Spleen (tissue), 11 donors: ENCODE measurements at regions not wholly inside any gene's neighbourhood (a gene's known extent, or its start where the extent isn't known, plus 50 kb on each side); places are given as distances from the start of the nearest gene placed in this dataset.

Experiments
- DNase-seq: peaks from one replicate; pipeline ENCODE4 v3.0.0-alpha.2; 2020
- H3K27ac ChIP-seq, 8 donors: fragments of 200-600 bp; sonication (generic) in 7 of 8; 1 replicate in 4 of 8; 2 replicates in 4 of 8; pipeline versions ENCODE4 v1.5.0 to v1.8.0; 2016 to 2021; ENCODE audit warnings: inconsistent platforms in 4 of 8, mild to moderate bottlenecking in 4 of 8, moderate library complexity in 1 of 8
- H3K27me3 ChIP-seq, 7 donors: fragments of 200-600 bp; sonication (generic) in 6 of 7; replicated peaks in 1 of 7; 1 replicate in 4 of 7; 2 replicates in 3 of 7; pipeline versions ENCODE4 v1.5.0 to v1.8.0; 2016 to 2021; ENCODE audit warnings: inconsistent platforms in 3 of 7, mild to moderate bottlenecking in 1 of 7
- H3K36me3 ChIP-seq, 6 donors: fragments of 200-600 bp; sonication (generic) in 5 of 6; 1 replicate in 4 of 6; 2 replicates in 2 of 6; pipeline versions ENCODE4 v1.5.0 to v1.8.0; 2016 to 2021; ENCODE audit warnings: inconsistent platforms in 2 of 6
- H3K4me1 ChIP-seq, 6 donors: fragments of 200-600 bp; sonication (generic) in 5 of 6; 1 replicate in 3 of 6; 2 replicates in 3 of 6; pipeline versions ENCODE4 v1.5.0 to v1.8.0; 2016 to 2021; ENCODE audit warnings: inconsistent platforms in 3 of 6
- H3K4me3 ChIP-seq, 8 donors: fragments of 200-600 bp; sonication (generic) in 7 of 8; 1 replicate in 4 of 8; 2 replicates in 4 of 8; pipeline versions ENCODE4 v1.5.0 to v1.8.0; 2016 to 2021; ENCODE audit warnings: inconsistent platforms in 4 of 8, mild to moderate bottlenecking in 4 of 8, moderate library complexity in 2 of 8
- H3K9me3 ChIP-seq, 8 donors: fragments of 200-600 bp; sonication (generic) in 7 of 8; 1 replicate in 4 of 8; 2 replicates in 4 of 8; pipeline versions ENCODE4 v1.5.0 to v1.8.0; 2016 to 2021; ENCODE audit warnings: inconsistent platforms in 4 of 8
- CTCF ChIP-seq, 11 experiments: fragments of 200-600 bp in 7 of 11; fragments of 450-650 bp in 4 of 11; sonication (generic) in 4 of 11; IDR thresholded peaks in 8 of 11; conservative IDR thresholded peaks in 3 of 11; 1 replicate in 7 of 11; 2 replicates in 4 of 11; pipeline versions ENCODE4 v1.4.0 to v1.8.0; 2016 to 2021; ENCODE audit warnings: antibody characterized with exemption in 11 of 11, inconsistent platforms in 4 of 11, mild to moderate bottlenecking in 1 of 11
- POLR2A ChIP-seq, 3 donors: fragments of 450-650 bp; IDR thresholded peaks; one replicate each; pipeline ENCODE4 v1.5.1; 2017; ENCODE audit warnings: antibody characterized with exemption in 3 of 3, mild to moderate bottlenecking in 1 of 3
- POLR2AphosphoS5 ChIP-seq, 3 donors: sonication (generic); formaldehyde crosslinking; IDR thresholded peaks; one replicate each; pipeline ENCODE4 v1.5.1; 2017; ENCODE audit warnings: antibody characterized with exemption in 3 of 3
- WGBS, 5 donors: extraction: QIAGEN DNeasy Blood & Tissue Kit in 3 of 5; methylation state at CpG; one replicate each; pipeline versions ENCODE4 v1.1.5 to v1.1.7; 2013 to 2018; 5-methylcytosine and 5-hydroxymethylcytosine counted together
- intact Hi-C: fragments of 100-400 bp; cut with DNase I; formaldehyde crosslinking; loops from one replicate; pipeline ENCODE4 v1.15.0; 2023; ENCODE audit warnings: low total_unique reads
- donor health status: healthy with polysubstance abuse.
- donor health status: DM: no; HTN: no; CAD: no; lungs with moderate emphysema.
- donor health status: DM: no; HTN: no; CAD: no.
- donor health status: Bipolar disorder and iron deficiency.
- donor health status: healthy.
- donor health status: DM: no; HTN: no; CAD: no.
- donor health status: DM: yes; HTN: yes; CAD: no.

- intact Hi-C loops: no loop called here
- peak; percentile 36 for DNase-seq
- TF ChIP-seq POLR2AphosphoS5 (IDR thresholded peaks at IDR 0.05) (no peak), CTCF (IDR thresholded peaks at IDR 0.05 in 8 of 11, conservative IDR thresholded peaks at IDR 0.05 in 3 of 11) (no peak), POLR2A (IDR thresholded peaks at IDR 0.05) (no peak)
- 92 to 96% (median 94%) methylated on average over 19 of the region's 19 CpGs for WGBS, 5 donors
- H3K27ac ChIP-seq: no peak overlapping the region
- peaks cover 0 to 20% (median 0%) of the 10 kb centered on the region in 6 donors for H3K36me3 ChIP-seq
- H3K4me3 ChIP-seq: no peak overlapping the region
- H3K4me1 ChIP-seq: no peaks in the 10 kb centered on the region
- no peaks in the 10 kb centered on the region for H3K9me3 ChIP-seq
- peaks cover 0 to 5% (median 0%) of the 10 kb centered on the region in 7 donors for H3K27me3 ChIP-seq
Observed at GRCh38 chr14:101025696-101026095, 122.2 kb upstream of the RTL1 start.

DNA sequence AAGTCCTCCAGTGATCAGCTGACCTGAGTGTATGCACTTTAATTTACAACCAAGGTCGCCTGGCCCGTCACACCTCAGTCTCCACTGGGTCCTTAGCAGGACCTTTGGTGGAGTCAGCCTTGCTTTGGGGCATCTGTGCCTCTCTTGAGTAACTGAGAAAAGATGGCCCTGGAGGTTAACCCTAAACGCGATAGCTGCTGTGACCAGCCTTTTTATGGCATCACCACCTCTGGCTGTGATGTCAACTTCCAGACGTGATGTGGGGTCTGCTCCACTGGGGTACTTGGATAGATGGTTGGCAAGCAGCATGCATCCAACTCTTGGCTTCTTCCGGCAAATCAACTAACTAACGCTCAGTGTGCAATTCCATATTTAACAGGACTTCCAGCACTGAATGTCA, 122.8 kb upstream of the RTL1 start:
- H3K4me3 ChIP-seq: no peak overlapping the region
- no peaks in the 10 kb centered on the region for H3K9me3 ChIP-seq
- TF ChIP-seq POLR2AphosphoS5 (IDR thresholded peaks at IDR 0.05): no peak
- no peak for TF ChIP-seq CTCF (IDR thresholded peaks at IDR 0.05 in 8 of 11, conservative IDR thresholded peaks at IDR 0.05 in 3 of 11)
- TF ChIP-seq POLR2A (IDR thresholded peaks at IDR 0.05): no peak
- no peaks in the 10 kb centered on the region for H3K4me1 ChIP-seq
- WGBS, 5 donors: 92 to 95% (median 94%) methylated on average over 5 to 7 of the region's 7 CpGs
- H3K36me3 ChIP-seq: peaks cover 0 to 27% (median 0%) of the 10 kb centered on the region in 6 donors
- no peak overlapping the region for H3K27ac ChIP-seq
- peak; percentile 35 for DNase-seq
- intact Hi-C loops: no loop called here
- peaks cover 0 to 2% (median 0%) of the 10 kb centered on the region in 7 donors for H3K27me3 ChIP-seq

DNA sequence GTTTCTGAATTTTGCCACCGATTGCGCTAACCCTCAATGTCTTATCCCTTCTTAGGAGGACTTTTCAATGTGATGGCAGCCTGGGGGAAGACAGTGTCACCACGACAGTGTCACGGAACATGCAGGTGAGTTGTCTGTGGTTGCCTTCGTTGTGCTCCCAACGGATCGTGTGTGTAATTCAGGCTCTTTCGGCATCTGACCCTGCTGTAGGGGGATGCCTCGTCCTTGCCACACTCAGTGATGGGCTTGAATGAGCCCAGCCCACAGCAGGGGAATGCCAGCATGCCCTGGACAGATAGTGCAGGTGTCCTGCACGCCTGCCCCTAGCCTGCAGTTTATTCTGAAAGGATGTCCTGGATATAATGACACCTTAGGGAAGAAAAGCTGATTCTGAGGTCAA, 123.8 kb upstream of the RTL1 start:
- DNase-seq: peak; percentile 24
- 69 to 95% (median 89%) methylated on average over 9 to 10 of the region's 10 CpGs for WGBS, 5 donors
- H3K9me3 ChIP-seq: no peaks in the 10 kb centered on the region
- H3K36me3 ChIP-seq: peaks cover 0 to 27% (median 0%) of the 10 kb centered on the region in 6 donors
- no peaks in the 10 kb centered on the region for H3K27me3 ChIP-seq
- intact Hi-C loops: no loop called here
- H3K27ac ChIP-seq: no peak overlapping the region
- no peaks in the 10 kb centered on the region for H3K4me1 ChIP-seq
- TF ChIP-seq POLR2A (IDR thresholded peaks at IDR 0.05) (no peak), CTCF (IDR thresholded peaks at IDR 0.05 in 8 of 11, conservative IDR thresholded peaks at IDR 0.05 in 3 of 11) (no peak), POLR2AphosphoS5 (IDR thresholded peaks at IDR 0.05) (no peak)
- no peak overlapping the region for H3K4me3 ChIP-seq

- intact Hi-C loops: no loop called here
- no peak for TF ChIP-seq CTCF (IDR thresholded peaks at IDR 0.05 in 8 of 11, conservative IDR thresholded peaks at IDR 0.05 in 3 of 11)
- no peak for TF ChIP-seq POLR2AphosphoS5 (IDR thresholded peaks at IDR 0.05)
- no peak for TF ChIP-seq POLR2A (IDR thresholded peaks at IDR 0.05)
- H3K27ac ChIP-seq: no peak overlapping the region
- WGBS, 5 donors: 75 to 82% (median 80%) methylated on average over 4 to 5 of the region's 5 CpGs
- no peak overlapping the region for H3K4me3 ChIP-seq
- peaks cover 0 to 27% (median 0%) of the 10 kb centered on the region in 6 donors for H3K36me3 ChIP-seq
- no peaks in the 10 kb centered on the region for H3K4me1 ChIP-seq
- DNase-seq: peak; percentile 64
- H3K27me3 ChIP-seq: no peaks in the 10 kb centered on the region
- no peaks in the 10 kb centered on the region for H3K9me3 ChIP-seq
Observed at GRCh38 chr14:101027966-101028365, 124.4 kb upstream of the RTL1 start.
